ENCODE measurements at regions not wholly inside any gene's neighbourhood (a gene's known extent, or its start where the extent isn't known, plus 50 kb on each side); places are given as distances from the start of the nearest gene placed in this dataset.

GRCh38 chr1:170296642-170297041 lies 150.9 kb downstream of the NTMT2 start:
- Histone ChIP-seq H3K36me3 (no peaks in the 10 kb centered on the region), H3K4me1 (no peaks in the 10 kb centered on the region), H3K27ac (no peak overlapping the region), H3K9me3 (no peaks in the 10 kb centered on the region), H3K4me3 (no peak overlapping the region), H3K27me3 (no peaks in the 10 kb centered on the region)
- TF ChIP-seq CTCF (IDR thresholded peaks at IDR 0.05) (no peak), POLR2A (IDR thresholded peaks at IDR 0.05) (no peak)
- no peak for DNase-seq

- H3K36me3 ChIP-seq: no peaks in the 10 kb centered on the region
- no peak overlapping the region for H3K27ac ChIP-seq
- no peak for TF ChIP-seq POLR2A (IDR thresholded peaks at IDR 0.05)
- TF ChIP-seq CTCF (IDR thresholded peaks at IDR 0.05): no peak
- H3K4me3 ChIP-seq: no peak overlapping the region
- H3K27me3 ChIP-seq: no peaks in the 10 kb centered on the region
- no peaks in the 10 kb centered on the region for H3K4me1 ChIP-seq
- no peak for DNase-seq
- no peaks in the 10 kb centered on the region for H3K9me3 ChIP-seq
These were observed 155.8 kb downstream of the NTMT2 start for GRCh38 chr1:170301596-170301995.

GRCh38 chr1:170303034-170303433 lies 157.3 kb downstream of the NTMT2 start:
- no peak for DNase-seq
- no peaks in the 10 kb centered on the region for H3K36me3 ChIP-seq
- no peak overlapping the region for H3K4me3 ChIP-seq
- H3K27ac ChIP-seq: no peak overlapping the region
- H3K27me3 ChIP-seq: no peaks in the 10 kb centered on the region
- H3K4me1 ChIP-seq: no peaks in the 10 kb centered on the region
- H3K9me3 ChIP-seq: no peaks in the 10 kb centered on the region
- TF ChIP-seq POLR2A (IDR thresholded peaks at IDR 0.05) (no peak), CTCF (IDR thresholded peaks at IDR 0.05) (no peak)

DNA sequence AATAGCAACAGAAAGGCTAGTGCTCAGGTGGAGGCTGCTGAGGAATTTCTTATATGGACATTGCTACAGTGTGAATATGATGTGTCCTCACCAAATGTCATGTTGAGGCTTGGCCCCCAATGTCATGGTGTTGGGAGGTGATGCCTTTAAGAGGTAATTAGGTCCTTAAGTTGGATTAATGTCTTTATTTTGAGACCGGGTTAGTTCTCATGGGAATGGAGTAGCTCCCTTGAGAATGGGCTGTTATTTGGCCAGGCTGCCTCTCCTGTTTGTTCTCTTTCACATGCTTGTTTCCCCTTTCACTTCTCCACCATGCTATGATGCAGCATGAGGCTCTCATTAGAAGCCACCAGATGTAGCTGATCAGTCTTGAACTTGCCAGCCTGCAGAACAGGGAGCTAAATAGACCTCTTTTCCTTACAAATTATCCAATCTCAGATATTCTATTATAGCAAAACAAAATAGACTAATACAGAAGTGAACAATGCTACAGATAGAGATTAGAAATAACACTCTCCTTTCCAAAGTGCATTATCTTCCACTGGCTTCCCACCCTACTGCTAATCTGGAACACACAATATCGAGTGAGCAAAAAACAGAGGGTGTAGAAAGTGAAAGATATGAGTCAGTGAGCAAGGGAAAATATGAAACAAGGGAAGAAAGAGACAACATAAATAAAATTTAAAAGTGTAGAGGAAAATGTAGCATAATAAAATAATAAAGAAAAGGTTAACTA lies 160.2 kb downstream of the NTMT2 start:
- H3K36me3 ChIP-seq: no peaks in the 10 kb centered on the region
- no peak overlapping the region for H3K4me3 ChIP-seq
- H3K27ac ChIP-seq: no peak overlapping the region
- TF ChIP-seq CTCF (IDR thresholded peaks at IDR 0.05): no peak
- no peak for TF ChIP-seq POLR2A (IDR thresholded peaks at IDR 0.05)
- DNase-seq: no peak
- no peaks in the 10 kb centered on the region for H3K4me1 ChIP-seq
- H3K9me3 ChIP-seq: no peaks in the 10 kb centered on the region
- H3K27me3 ChIP-seq: no peaks in the 10 kb centered on the region

GRCh38 chr1:170306513-170306910 lies 160.8 kb downstream of the NTMT2 start:
- Histone ChIP-seq H3K9me3 (no peaks in the 10 kb centered on the region), H3K27ac (no peak overlapping the region), H3K36me3 (no peaks in the 10 kb centered on the region), H3K27me3 (no peaks in the 10 kb centered on the region), H3K4me3 (no peak overlapping the region), H3K4me1 (no peaks in the 10 kb centered on the region)
- no peak for TF ChIP-seq CTCF (IDR thresholded peaks at IDR 0.05)
- TF ChIP-seq POLR2A (IDR thresholded peaks at IDR 0.05): no peak
- DNase-seq: no peak

- H3K27me3 ChIP-seq: no peaks in the 10 kb centered on the region
- TF ChIP-seq POLR2A (IDR thresholded peaks at IDR 0.05) (no peak), CTCF (IDR thresholded peaks at IDR 0.05) (no peak)
- H3K36me3 ChIP-seq: no peaks in the 10 kb centered on the region
- no peak for DNase-seq
- no peak overlapping the region for H3K27ac ChIP-seq
- H3K9me3 ChIP-seq: no peaks in the 10 kb centered on the region
- H3K4me3 ChIP-seq: no peak overlapping the region
- no peaks in the 10 kb centered on the region for H3K4me1 ChIP-seq
These were observed 161.2 kb downstream of the NTMT2 start for GRCh38 chr1:170306948-170307347.

All from Peyer's patch (tissue), 4 donors.